Amniotic epithelial cell (primary cell): ENCODE measurements at regions not wholly inside any gene's neighbourhood (a gene's known extent, or its start where the extent isn't known, plus 50 kb on each side); places are given as distances from the start of the nearest gene placed in this dataset.

Experiments
- DNase-seq: peaks from one replicate; pipeline ENCODE4 v3.0.0-alpha.2; 2010; ENCODE audit warnings: low read depth

DNA sequence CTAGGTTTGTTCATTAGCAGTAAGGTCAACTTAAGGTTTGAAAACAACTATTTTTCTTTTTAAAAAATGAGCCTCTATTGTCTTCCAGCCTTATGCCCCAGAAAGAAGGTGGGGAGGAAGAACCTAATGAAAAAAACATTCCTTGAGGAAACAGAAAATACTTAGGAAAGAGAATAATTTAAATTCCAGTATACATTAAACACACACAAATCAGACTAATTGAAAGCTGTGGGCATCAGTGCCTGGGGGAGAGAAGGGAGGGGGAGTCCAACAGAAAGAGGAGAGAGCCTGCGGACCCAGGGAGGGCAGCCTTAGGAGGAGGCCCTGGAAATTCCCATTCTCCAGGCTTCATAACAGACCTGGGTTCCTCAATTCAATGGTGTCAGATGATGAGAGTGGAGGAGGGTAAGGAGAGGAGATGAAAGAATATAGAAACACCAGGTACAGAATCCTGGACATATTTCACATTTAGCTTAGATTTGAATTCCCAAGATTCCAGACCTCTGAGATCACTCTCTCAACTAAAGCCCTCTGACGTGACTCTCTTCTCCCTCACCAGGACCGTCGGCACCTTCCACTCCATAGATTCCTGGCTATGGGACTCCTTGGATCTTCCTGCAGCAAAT, 320.5 kb upstream of the UMPS start:
- DNase-seq = peak; percentile 74

DNA sequence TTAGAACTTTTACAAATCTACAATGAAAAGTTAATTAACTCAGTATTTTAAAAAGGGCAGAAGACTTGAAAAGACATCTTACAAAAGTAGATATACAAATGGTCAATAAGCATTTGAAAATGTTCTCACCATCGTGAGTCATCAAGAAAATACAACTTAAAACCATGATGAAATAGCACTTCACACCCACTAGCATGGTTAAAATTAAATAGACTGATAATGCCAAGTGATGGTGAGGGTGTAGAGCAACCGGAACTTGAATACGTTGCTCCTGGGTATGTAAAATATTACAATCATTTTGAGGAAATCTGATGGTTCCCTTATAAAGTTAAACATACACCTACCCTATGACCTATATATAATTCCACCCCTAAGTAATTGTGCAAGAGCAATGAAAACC, 319.8 kb upstream of the UMPS start:
- DNase-seq = peak; percentile 60

GRCh38 chr3:124411728-124412127, 318.5 kb upstream of the UMPS start:
- DNase-seq = no peak

GRCh38 chr3:124412644-124413043, 317.6 kb upstream of the UMPS start:
- no peak for DNase-seq

- DNase-seq = no peak
Observed at GRCh38 chr3:124413393-124413792, 316.9 kb upstream of the UMPS start.

- DNase-seq = no peak
Observed at GRCh38 chr3:124413989-124414598, 316.2 kb upstream of the UMPS start.

- DNase-seq = no peak
Observed at GRCh38 chr3:124415446-124415960, 314.7 kb upstream of the UMPS start.

GRCh38 chr3:124419303-124419702, 310.9 kb upstream of the UMPS start:
- DNase-seq = no peak

GRCh38 chr3:124420392-124420791, 309.9 kb upstream of the UMPS start:
- DNase-seq = no peak

GRCh38 chr3:124422805-124423204, 307.4 kb upstream of the UMPS start:
- DNase-seq = no peak

GRCh38 chr3:124424396-124424795, 305.9 kb upstream of the UMPS start:
- no peak for DNase-seq

- DNase-seq = no peak
Observed at GRCh38 chr3:124425972-124426371, 304.3 kb upstream of the UMPS start.

DNA sequence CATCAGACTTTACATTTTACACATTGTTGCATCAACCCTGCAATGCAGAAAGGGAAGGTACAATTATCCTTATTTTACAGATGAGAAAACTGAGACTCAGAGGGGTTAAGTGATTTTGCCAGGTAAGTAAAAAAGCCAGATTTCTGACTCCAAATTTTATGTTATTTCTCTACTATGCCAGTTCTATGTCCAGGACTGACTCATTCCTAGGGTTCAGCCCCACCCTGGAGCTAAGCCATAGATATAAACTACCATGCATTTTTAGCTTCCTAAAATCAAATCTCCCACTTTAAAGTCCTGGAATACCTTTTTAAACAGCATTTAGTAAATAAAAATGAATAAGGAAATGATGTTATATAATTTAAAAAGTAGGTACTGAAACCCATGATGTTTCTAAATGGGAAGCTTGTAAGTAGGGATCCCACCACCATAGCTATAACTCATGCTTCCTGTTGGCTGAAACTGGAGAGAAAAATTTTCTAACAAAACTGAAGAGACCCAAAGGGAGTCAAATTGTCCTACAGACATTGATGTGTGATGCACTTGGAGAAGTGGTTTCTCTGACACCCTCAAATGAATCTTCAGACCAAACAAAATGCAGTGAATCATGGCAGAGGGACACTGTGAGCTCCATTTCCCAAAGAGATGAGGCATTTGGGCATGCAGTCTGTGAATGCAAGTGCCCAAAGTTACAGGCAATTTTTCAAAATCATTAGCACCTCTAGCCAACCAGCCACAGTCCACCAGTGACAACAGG, 301.7 kb upstream of the UMPS start:
- DNase-seq = no peak

DNA sequence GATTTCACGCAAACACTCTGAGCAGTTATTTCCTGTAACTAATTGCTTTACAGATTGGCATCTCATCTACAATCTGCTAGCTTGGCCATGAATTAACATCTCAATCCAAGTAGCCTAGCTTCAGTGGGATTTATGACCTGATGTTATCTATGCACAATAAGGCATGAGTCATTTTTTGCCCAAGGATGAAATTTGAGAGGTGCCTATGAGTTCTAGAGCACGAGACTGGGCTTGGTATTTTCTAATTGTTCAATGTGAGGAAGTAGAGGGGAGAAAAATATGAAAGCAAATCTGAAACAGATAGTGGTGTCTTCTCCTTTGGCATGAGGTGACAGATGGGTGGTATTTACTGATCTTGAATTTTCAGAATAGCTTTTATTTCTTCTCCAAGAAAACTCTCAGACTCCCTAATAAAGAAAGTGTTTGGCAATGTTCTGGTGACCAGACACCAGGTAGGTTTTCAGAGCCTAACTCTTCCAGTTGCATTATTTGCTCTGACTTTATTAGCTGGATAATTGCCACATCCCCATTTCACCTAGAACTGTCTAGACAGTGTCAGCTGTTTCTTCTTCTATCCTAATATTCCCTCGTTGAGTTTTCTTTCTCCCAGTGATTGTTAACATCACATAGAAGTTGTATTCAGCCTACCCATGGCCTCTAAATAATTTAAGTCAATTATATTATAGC, 301.0 kb upstream of the UMPS start:
- DNase-seq = peak; percentile 65

- DNase-seq = no peak
Observed at GRCh38 chr3:124431331-124431994, 298.8 kb upstream of the UMPS start.

- DNase-seq = no peak
Observed at GRCh38 chr3:124434176-124434575, 296.1 kb upstream of the UMPS start.

GRCh38 chr3:124435467-124435866, 294.8 kb upstream of the UMPS start:
- no peak for DNase-seq

GRCh38 chr3:124438813-124439212, 291.4 kb upstream of the UMPS start:
- no peak for DNase-seq

DNA sequence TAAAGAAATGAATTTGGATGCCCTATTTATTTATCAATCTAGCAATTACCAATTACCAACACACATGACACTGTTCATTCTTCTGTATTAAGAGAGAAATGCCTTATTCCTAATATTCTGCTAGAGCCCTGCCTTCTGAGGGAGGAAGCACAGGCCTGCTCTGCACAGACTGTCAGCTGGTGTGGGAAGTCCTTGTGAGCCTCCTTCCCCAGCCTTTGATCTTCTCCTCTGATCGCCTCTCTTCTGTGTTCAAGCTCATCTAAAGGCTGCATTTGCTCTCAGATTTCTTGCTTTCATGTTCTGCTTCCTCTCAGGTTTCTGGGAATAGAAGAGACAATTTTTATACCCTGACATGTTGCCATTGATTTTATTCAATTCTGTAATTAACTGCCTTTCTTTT, 290.6 kb upstream of the UMPS start:
- no peak for DNase-seq

- DNase-seq = no peak
Observed at GRCh38 chr3:124441766-124442165, 288.5 kb upstream of the UMPS start.

DNA sequence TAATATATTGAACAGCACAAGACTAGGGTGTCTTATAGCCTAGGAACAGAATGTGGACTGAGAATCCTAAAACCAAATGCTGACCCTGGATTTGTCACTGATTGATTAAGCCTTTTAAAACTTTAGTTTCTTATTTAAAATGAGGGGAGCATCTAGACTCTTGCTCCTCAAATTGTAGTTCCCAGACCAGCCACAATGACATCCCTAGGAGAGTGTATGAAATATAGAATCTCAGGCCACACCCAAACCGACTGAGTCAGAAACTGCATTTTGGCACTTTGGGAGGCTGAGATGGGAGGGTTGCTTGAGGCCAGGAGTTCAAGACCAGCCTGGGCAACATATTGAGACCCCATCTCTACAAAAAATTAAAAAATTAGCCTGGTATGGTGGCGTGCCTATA, 287.8 kb upstream of the UMPS start:
- DNase-seq = no peak

GRCh38 chr3:124443446-124443845, 286.8 kb upstream of the UMPS start:
- DNase-seq = no peak
